CD14-positive monocyte (primary cell): ENCODE measurements at regions not wholly inside any gene's neighbourhood (a gene's known extent, or its start where the extent isn't known, plus 50 kb on each side); places are given as distances from the start of the nearest gene placed in this dataset.

ENCODE experiments used
- DNase-seq, 3 donors: peaks; one replicate each; pipeline ENCODE4 v3.0.0-alpha.2; 2011 to 2022
- H2AFZ ChIP-seq: 2 replicates; pipeline ENCODE4 v1.6.0; 2012; ENCODE audit warnings: mild to moderate bottlenecking, low read depth, low read length, inconsistent platforms; ENCODE audit not compliant: insufficient read depth, poor library complexity, severe bottlenecking
- H3K27ac ChIP-seq, 2 donors: 1 replicate in 1 of 2; 2 replicates in 1 of 2; pipeline ENCODE4 v1.5.1; 2012 to 2013; ENCODE audit warnings: low read length in 2 of 2, control low read depth in 1 of 2, inconsistent platforms in 1 of 2, low read depth in 1 of 2, mild to moderate bottlenecking in 1 of 2
- H3K27me3 ChIP-seq, 2 donors: one replicate each; pipeline versions ENCODE4 v1.6.0 to v1.6.1; 2011 to 2013; ENCODE audit warnings: low read length in 2 of 2; ENCODE audit not compliant: control insufficient read depth in 2 of 2, insufficient read depth in 2 of 2
- H3K36me3 ChIP-seq, 2 donors: replicated peaks in 1 of 2; 1 replicate in 1 of 2; 2 replicates in 1 of 2; pipeline versions ENCODE4 v1.5.1 to v1.6.1; 2012 to 2013; ENCODE audit warnings: low read length in 2 of 2, control low read depth in 1 of 2, inconsistent platforms in 1 of 2, mild to moderate bottlenecking in 1 of 2; ENCODE audit not compliant: insufficient read depth in 2 of 2, control insufficient read depth in 1 of 2
- H3K4me1 ChIP-seq, 2 donors: 1 replicate in 1 of 2; 2 replicates in 1 of 2; pipeline versions ENCODE4 v1.5.1 to v1.6.1; 2012 to 2013; ENCODE audit warnings: low read length in 2 of 2, control low read depth in 1 of 2, inconsistent platforms in 1 of 2, mild to moderate bottlenecking in 1 of 2, moderate library complexity in 1 of 2; ENCODE audit not compliant: insufficient read depth in 2 of 2, control insufficient read depth in 1 of 2
- H3K4me2 ChIP-seq: replicated peaks from 2 replicates; pipeline ENCODE3; 2012; ENCODE audit warnings: low read length, moderate library complexity, mild to moderate bottlenecking; ENCODE audit not compliant: poor library complexity, severe bottlenecking; ENCODE audit errors: extremely low read depth
- H3K4me3 ChIP-seq, 3 experiments: fragments of 200-600 bp in 1 of 3; sonication (generic) in 1 of 3; replicated peaks in 1 of 3; 1 replicate in 2 of 3; 2 replicates in 1 of 3; pipeline ENCODE4 v1.5.1; 2011 to 2013; ENCODE audit warnings: low read length in 3 of 3, mild to moderate bottlenecking in 3 of 3, control low read depth in 2 of 3, low read depth in 2 of 3, inconsistent platforms in 1 of 3, moderate library complexity in 1 of 3
- H3K79me2 ChIP-seq: 2 replicates; pipeline ENCODE4 v1.6.0; 2012; ENCODE audit warnings: mild to moderate bottlenecking, control low read depth, inconsistent platforms, low read length, moderate library complexity; ENCODE audit not compliant: insufficient read depth
- H3K9ac ChIP-seq: 2 replicates; pipeline ENCODE4 v1.6.0; 2017; ENCODE audit warnings: low read length, mild to moderate bottlenecking; ENCODE audit not compliant: insufficient read depth, poor library complexity, severe bottlenecking
- H3K9me3 ChIP-seq, 2 donors: replicated peaks in 1 of 2; 1 replicate in 1 of 2; 2 replicates in 1 of 2; pipeline versions ENCODE4 v1.5.1 to v1.6.1; 2012 to 2013; ENCODE audit warnings: low read length in 2 of 2, control low read depth in 1 of 2; ENCODE audit not compliant: control insufficient read depth in 1 of 2, insufficient read depth in 1 of 2
- H4K20me1 ChIP-seq: 2 replicates; pipeline ENCODE4 v1.6.0; 2012; ENCODE audit warnings: mild to moderate bottlenecking, low read length, control low read depth, moderate library complexity; ENCODE audit not compliant: insufficient read depth
- H3K27ac Mint-ChIP-seq, 7 donors: one replicate each; pipeline ENCODE4 v1.8.0; 2020; ENCODE audit warnings: mild to moderate bottlenecking in 7 of 7, mixed read lengths in 7 of 7, moderate library complexity in 6 of 7, inconsistent platforms in 2 of 7
- H3K27me3 Mint-ChIP-seq, 3 donors: one replicate each; pipeline ENCODE4 v1.8.0; 2021 to 2022; ENCODE audit warnings: low read depth in 3 of 3, mild to moderate bottlenecking in 3 of 3, mixed read lengths in 3 of 3, moderate library complexity in 3 of 3, inconsistent platforms in 1 of 3
- H3K36me3 Mint-ChIP-seq, 2 donors: one replicate each; pipeline ENCODE4 v1.8.0; 2020; ENCODE audit warnings: mixed read lengths in 2 of 2, inconsistent platforms in 1 of 2, mild to moderate bottlenecking in 1 of 2
- H3K4me1 Mint-ChIP-seq: one replicate; pipeline ENCODE4 v1.8.0; 2020; ENCODE audit warnings: mild to moderate bottlenecking, mixed read lengths
- H3K4me3 Mint-ChIP-seq, 2 donors: one replicate each; pipeline ENCODE4 v1.8.0; 2020; ENCODE audit warnings: mild to moderate bottlenecking in 2 of 2, mixed read lengths in 2 of 2, moderate library complexity in 1 of 2
- H3K9me3 Mint-ChIP-seq, 7 donors: one replicate each; pipeline ENCODE4 v1.8.0; 2020 to 2022; ENCODE audit warnings: mixed read lengths in 7 of 7, mild to moderate bottlenecking in 6 of 7, moderate library complexity in 6 of 7, inconsistent platforms in 2 of 7
- WGBS: methylation state at CpG from one replicate; pipeline ENCODE4 v1.1.5; 2013; ENCODE audit warnings: missing lambda C conversion rate; ENCODE audit not compliant: insufficient coverage; 5-methylcytosine and 5-hydroxymethylcytosine counted together
- intact Hi-C, 2 donors: fragments of 100-400 bp; cut with micrococcal nuclease; formaldehyde crosslinking; loops; one replicate each; pipeline versions ENCODE4 v1.15.0 to v1.15.1; 2023
- TF ChIP-seq, protein P1 (sequence below): fragments of 200-600 bp; IDR thresholded peaks from one replicate; pipeline ENCODE4 v1.8.0; 2022; ENCODE audit warnings: antibody characterized with exemption, mild to moderate bottlenecking

DNA sequence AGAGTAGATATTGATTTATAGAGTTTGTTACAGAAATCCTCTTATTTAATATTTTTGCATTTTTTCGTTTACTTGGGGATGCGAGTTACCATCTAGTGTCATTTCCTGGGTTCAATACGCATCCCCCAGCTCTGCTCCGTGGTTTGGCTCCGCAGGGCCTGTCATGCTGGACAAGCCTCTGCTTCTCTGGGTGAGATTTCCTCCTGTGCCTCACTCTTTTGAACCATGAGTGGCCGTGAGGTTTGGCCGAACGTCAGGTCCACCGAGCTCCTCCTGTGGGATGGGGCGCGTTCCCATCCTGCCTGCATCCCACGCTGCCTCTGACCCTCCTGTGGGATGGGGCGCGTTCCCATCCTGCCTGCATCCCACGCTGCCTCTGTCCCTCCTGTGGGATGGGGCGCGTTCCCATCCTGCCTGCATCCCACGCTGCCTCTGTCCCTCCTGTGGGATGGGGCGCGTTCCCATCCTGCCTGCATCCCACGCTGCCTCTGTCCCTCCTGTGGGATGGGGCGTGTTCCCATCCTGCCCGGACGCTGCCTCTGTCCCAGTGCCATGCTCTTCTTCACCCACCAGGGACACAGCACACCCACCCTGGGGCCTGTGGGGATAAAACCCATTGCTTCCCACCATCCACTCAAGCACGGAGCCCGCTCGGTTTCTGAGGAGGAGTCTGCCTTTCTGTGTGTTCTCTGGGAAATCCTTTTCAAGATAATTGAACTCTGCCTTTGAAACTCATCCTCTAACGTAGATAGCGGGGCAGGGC is 506.8 kb downstream of the BRD1 start:
- Histone ChIP-seq H3K9me3 (no peaks in the 10 kb centered on the region), H4K20me1 (no peaks in the 10 kb centered on the region), H3K27me3 (no peaks in the 10 kb centered on the region), H3K4me3 (no peak overlapping the region), H3K9ac (no peak overlapping the region), H3K36me3 (no peaks in the 10 kb centered on the region), H2AFZ (no peak overlapping the region), H3K4me2 (no peak overlapping the region), H3K4me1 (no peaks in the 10 kb centered on the region), H3K79me2 (no peaks in the 10 kb centered on the region), H3K27ac (no peak overlapping the region)
- Mint-ChIP-seq H3K4me1 (no peaks in the 10 kb centered on the region), H3K9me3 (no peaks in the 10 kb centered on the region), H3K4me3 (no peak overlapping the region), H3K27ac (no peak overlapping the region), H3K27me3 (peaks cover 7 to 17% (median 7%) of the 10 kb centered on the region in 3 donors), H3K36me3 (no peaks in the 10 kb centered on the region)
- intact Hi-C loops: no loop called here
- WGBS: 100% methylated on average over 3 of the region's 29 CpGs
- TF ChIP-seq, protein P1, sequence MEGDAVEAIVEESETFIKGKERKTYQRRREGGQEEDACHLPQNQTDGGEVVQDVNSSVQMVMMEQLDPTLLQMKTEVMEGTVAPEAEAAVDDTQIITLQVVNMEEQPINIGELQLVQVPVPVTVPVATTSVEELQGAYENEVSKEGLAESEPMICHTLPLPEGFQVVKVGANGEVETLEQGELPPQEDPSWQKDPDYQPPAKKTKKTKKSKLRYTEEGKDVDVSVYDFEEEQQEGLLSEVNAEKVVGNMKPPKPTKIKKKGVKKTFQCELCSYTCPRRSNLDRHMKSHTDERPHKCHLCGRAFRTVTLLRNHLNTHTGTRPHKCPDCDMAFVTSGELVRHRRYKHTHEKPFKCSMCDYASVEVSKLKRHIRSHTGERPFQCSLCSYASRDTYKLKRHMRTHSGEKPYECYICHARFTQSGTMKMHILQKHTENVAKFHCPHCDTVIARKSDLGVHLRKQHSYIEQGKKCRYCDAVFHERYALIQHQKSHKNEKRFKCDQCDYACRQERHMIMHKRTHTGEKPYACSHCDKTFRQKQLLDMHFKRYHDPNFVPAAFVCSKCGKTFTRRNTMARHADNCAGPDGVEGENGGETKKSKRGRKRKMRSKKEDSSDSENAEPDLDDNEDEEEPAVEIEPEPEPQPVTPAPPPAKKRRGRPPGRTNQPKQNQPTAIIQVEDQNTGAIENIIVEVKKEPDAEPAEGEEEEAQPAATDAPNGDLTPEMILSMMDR: no peak
- no peak for DNase-seq

DNA sequence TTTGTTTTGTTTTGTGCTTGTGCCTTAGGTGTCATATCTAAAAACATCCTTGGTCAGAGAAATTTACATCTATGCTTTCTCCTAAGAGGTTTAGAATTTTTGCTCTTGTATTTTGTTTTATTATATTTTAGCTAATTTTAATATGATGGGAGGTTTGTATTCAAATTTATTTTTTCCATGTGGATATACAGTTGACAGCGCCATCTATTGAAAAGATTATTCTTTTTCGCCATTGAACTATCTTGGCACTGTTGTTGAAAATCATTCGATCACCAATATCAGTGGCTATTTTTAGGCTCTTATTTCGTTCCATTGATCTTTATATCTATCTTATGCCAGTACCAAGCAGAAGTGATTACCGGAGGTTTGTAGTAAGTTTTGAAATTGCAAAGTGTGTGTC is 510.3 kb downstream of the BRD1 start:
- Mint-ChIP-seq H3K27me3 (peaks cover 8 to 27% (median 18%) of the 10 kb centered on the region in 3 donors), H3K36me3 (no peaks in the 10 kb centered on the region), H3K9me3 (no peaks in the 10 kb centered on the region), H3K27ac (no peak overlapping the region), H3K4me3 (no peak overlapping the region), H3K4me1 (no peaks in the 10 kb centered on the region)
- Histone ChIP-seq H3K27me3 (no peaks in the 10 kb centered on the region), H4K20me1 (no peaks in the 10 kb centered on the region), H3K36me3 (no peaks in the 10 kb centered on the region), H3K9me3 (no peaks in the 10 kb centered on the region), H3K4me1 (no peaks in the 10 kb centered on the region), H3K27ac (no peak overlapping the region), H3K4me3 (no peak overlapping the region), H3K79me2 (no peaks in the 10 kb centered on the region), H3K4me2 (no peak overlapping the region), H3K9ac (no peak overlapping the region), H2AFZ (no peak overlapping the region)
- WGBS: 57% methylated on average over 3 of the region's 5 CpGs
- TF ChIP-seq, protein P1: no peak
- no peak for DNase-seq
- intact Hi-C loops: no loop called here
